Activated T-helper 2 cell treated with anti-CD3 and anti-CD28 coated beads, Interferon-gamma antibody, Interleukin-2, Interleukin-4, amounts not matched to agents 10 μg/mL and 5 μg/mL and 100 μg/mL, durations not matched to agents 14 hours and 24 hours and 36 hours (primary cell): ENCODE measurements at regions not wholly inside any gene's neighbourhood (a gene's known extent, or its start where the extent isn't known, plus 50 kb on each side); places are given as distances from the start of the nearest gene placed in this dataset.

Experiments used
- DNase-seq: peaks from one replicate; pipeline ENCODE4 v3.0.0; 2021; ENCODE audit warnings: low spot score
- H3K27ac Mint-ChIP-seq: one replicate; pipeline ENCODE4 v1.8.0; 2021; ENCODE audit warnings: mixed read lengths
- H3K27me3 Mint-ChIP-seq: one replicate; pipeline ENCODE4 v1.8.0; 2021; ENCODE audit warnings: low read depth, mixed read lengths
- H3K36me3 Mint-ChIP-seq: one replicate; pipeline ENCODE4 v1.8.0; 2021; ENCODE audit warnings: low read depth, mixed read lengths
- H3K4me1 Mint-ChIP-seq: one replicate; pipeline ENCODE4 v1.8.0; 2021; ENCODE audit warnings: low read depth, mixed read lengths
- H3K4me3 Mint-ChIP-seq: one replicate; pipeline ENCODE4 v1.8.0; 2021; ENCODE audit warnings: low read depth, mild to moderate bottlenecking, moderate library complexity, mixed read lengths
- H3K9me3 Mint-ChIP-seq: one replicate; pipeline ENCODE4 v1.8.0; 2021; ENCODE audit warnings: mixed read lengths
- intact Hi-C: fragments of 100-400 bp; cut with micrococcal nuclease; formaldehyde crosslinking; loops from one replicate; pipeline ENCODE4 v1.15.1; 2023

- Mint-ChIP-seq H3K4me1 (no peaks in the 10 kb centered on the region), H3K27me3 (no peaks in the 10 kb centered on the region), H3K4me3 (no peak overlapping the region), H3K36me3 (no peaks in the 10 kb centered on the region), H3K27ac (no peak overlapping the region), H3K9me3 (peaks cover 19% of the 10 kb centered on the region)
- no peak for DNase-seq
- intact Hi-C loops: no loop called here
Observed at GRCh38 chr11:80779905-80780605, 1339.2 kb upstream of the TENM4 start.

- Mint-ChIP-seq H3K36me3 (no peaks in the 10 kb centered on the region), H3K27ac (no peak overlapping the region), H3K4me1 (no peaks in the 10 kb centered on the region), H3K9me3 (peaks cover 12% of the 10 kb centered on the region), H3K27me3 (no peaks in the 10 kb centered on the region), H3K4me3 (no peak overlapping the region)
- no peak for DNase-seq
- intact Hi-C loops: no loop called here
Observed at GRCh38 chr11:80778941-80779340, 1338.1 kb upstream of the TENM4 start.

GRCh38 chr11:80778432-80778831, 1337.6 kb upstream of the TENM4 start:
- Mint-ChIP-seq H3K36me3 (no peaks in the 10 kb centered on the region), H3K27me3 (no peaks in the 10 kb centered on the region), H3K27ac (no peak overlapping the region), H3K4me3 (no peak overlapping the region), H3K4me1 (no peaks in the 10 kb centered on the region), H3K9me3 (peaks cover 6% of the 10 kb centered on the region)
- intact Hi-C loops: no loop called here
- DNase-seq: no peak

- Mint-ChIP-seq H3K9me3 (peaks cover 17% of the 10 kb centered on the region), H3K27ac (no peak overlapping the region)
Observed at GRCh38 chr11:80773919-80774318, 1333.1 kb upstream of the TENM4 start.

GRCh38 chr11:80771017-80771416, 1330.2 kb upstream of the TENM4 start:
- Mint-ChIP-seq H3K36me3 (no peaks in the 10 kb centered on the region), H3K4me1 (no peaks in the 10 kb centered on the region), H3K9me3 (peaks cover 17% of the 10 kb centered on the region), H3K27ac (no peak overlapping the region), H3K4me3 (no peak overlapping the region), H3K27me3 (no peaks in the 10 kb centered on the region)
- DNase-seq: no peak
- intact Hi-C loops: no loop called here

More at GRCh38 chr11:80773919-80774318, 1333.1 kb upstream of the TENM4 start:
- H3K4me1 Mint-ChIP-seq: no peaks in the 10 kb centered on the region
- H3K27me3 Mint-ChIP-seq: no peaks in the 10 kb centered on the region
- DNase-seq: no peak
- intact Hi-C loops: no loop called here
- no peaks in the 10 kb centered on the region for H3K36me3 Mint-ChIP-seq
- no peak overlapping the region for H3K4me3 Mint-ChIP-seq

DNA sequence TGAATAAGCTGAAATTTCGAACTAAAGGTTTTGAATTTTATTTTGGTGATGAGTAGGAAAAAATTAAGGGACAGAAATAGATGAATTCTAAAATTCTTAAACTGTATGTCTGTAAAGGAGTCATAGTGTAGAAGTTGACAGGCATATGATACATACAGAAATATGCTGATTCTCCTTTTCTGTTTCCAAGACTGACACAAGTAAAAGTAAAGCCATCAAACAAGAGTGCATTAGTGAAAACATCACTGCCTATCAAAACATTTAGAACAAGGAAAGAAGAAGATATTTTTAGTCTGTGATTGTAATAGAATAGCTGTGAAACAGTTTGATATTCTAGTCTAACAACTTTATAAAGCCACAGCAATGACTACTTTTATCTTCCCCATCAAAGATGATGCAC, 1318.0 kb upstream of the TENM4 start:
- Mint-ChIP-seq H3K4me1 (no peaks in the 10 kb centered on the region), H3K36me3 (no peaks in the 10 kb centered on the region), H3K9me3 (peaks cover 10% of the 10 kb centered on the region), H3K27ac (no peak overlapping the region), H3K27me3 (no peaks in the 10 kb centered on the region), H3K4me3 (no peak overlapping the region)
- intact Hi-C loops: no loop called here
- DNase-seq: no peak

DNA sequence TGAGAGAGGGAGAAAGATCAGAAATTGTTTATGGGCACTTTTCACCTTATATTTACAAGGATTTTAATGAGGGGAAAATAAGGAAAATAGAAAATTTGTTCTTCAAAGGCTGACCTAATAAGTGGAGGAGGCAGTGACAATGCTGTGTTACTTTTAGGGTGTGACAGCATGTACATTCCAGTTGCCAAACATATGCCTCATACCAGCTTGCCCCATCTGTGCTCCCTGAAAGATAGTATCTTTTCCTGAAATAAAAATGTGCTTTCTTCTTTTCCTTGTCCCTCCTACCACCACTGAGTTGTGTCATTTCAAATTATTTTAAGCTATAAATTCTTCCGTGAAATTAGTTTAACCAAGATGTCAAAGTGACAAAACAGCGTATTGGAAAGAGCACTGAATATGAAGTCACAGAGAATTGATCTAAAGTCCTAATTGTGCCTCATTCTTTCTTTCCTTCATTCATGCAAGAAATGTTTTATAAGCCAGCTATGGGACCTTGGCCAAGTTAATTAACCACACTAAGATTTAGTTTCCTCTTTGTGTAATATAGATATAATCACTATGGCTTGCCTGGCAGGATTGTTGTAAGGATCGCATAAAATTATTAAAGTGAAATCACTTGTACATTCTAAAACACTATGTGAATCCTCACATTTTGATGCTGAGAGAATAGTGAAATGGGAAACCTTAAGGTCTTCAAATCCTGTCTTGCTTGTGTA, 1307.5 kb upstream of the TENM4 start:
- peaks cover 12% of the 10 kb centered on the region for H3K9me3 Mint-ChIP-seq
- no peaks in the 10 kb centered on the region for H3K27me3 Mint-ChIP-seq
- intact Hi-C loops: no loop called here
- H3K27ac Mint-ChIP-seq: no peak overlapping the region
- H3K4me3 Mint-ChIP-seq: no peak overlapping the region
- no peaks in the 10 kb centered on the region for H3K4me1 Mint-ChIP-seq
- H3K36me3 Mint-ChIP-seq: no peaks in the 10 kb centered on the region
- DNase-seq: no peak

DNA sequence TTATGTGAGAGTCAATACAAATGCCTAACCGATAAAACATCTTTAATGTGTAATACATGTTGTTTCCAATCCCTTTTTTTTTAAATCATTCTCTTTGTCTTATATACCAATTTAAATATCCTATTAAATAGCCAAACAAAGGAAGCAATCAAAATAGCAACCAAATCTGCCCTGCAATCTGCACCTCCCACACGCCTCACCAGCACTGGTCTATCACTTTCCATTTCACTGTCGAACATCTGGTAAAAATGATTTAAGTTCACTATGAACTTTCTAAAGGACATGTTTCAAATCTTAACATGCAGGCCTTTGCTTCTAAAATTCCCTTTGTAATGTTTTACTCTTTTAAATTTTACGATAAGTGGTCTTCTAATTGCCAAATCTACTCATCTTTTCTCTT, 1305.5 kb upstream of the TENM4 start:
- DNase-seq: no peak
- Mint-ChIP-seq H3K9me3 (peaks cover 12% of the 10 kb centered on the region), H3K4me1 (no peaks in the 10 kb centered on the region), H3K27ac (no peak overlapping the region), H3K27me3 (no peaks in the 10 kb centered on the region), H3K4me3 (no peak overlapping the region), H3K36me3 (no peaks in the 10 kb centered on the region)
- intact Hi-C loops: no loop called here

- H3K4me1 Mint-ChIP-seq: no peaks in the 10 kb centered on the region
- no peaks in the 10 kb centered on the region for H3K36me3 Mint-ChIP-seq
- DNase-seq: no peak
- H3K4me3 Mint-ChIP-seq: no peak overlapping the region
- intact Hi-C loops: no loop called here
- no peak overlapping the region for H3K27ac Mint-ChIP-seq
- H3K27me3 Mint-ChIP-seq: no peaks in the 10 kb centered on the region
- peaks cover 12% of the 10 kb centered on the region for H3K9me3 Mint-ChIP-seq
Observed at GRCh38 chr11:80745416-80745815, 1304.6 kb upstream of the TENM4 start.

DNA sequence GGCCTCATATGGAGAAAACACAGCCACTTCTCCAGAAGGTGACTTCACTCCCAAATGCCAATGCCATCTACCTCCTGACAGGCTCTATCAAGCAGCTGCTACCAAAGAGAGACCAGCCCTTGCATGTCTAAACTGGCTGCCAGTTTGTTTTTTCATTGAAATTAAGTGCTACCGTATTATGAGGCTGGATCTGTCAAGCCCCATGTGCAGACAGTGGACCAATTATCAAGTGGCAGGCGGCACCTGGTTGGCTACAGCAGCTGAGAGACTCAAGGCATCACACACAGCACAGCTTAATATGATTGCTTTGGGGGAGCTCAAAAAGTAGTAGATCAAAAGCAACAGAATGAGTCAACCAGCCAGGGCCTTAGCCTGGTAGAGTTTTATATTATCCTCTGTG, 1293.0 kb upstream of the TENM4 start:
- H3K4me3 Mint-ChIP-seq: no peak overlapping the region
- intact Hi-C loops: no loop called here
- H3K27me3 Mint-ChIP-seq: no peaks in the 10 kb centered on the region
- no peaks in the 10 kb centered on the region for H3K36me3 Mint-ChIP-seq
- H3K9me3 Mint-ChIP-seq: peaks cover 17% of the 10 kb centered on the region
- no peak for DNase-seq
- no peaks in the 10 kb centered on the region for H3K4me1 Mint-ChIP-seq
- no peak overlapping the region for H3K27ac Mint-ChIP-seq

DNA sequence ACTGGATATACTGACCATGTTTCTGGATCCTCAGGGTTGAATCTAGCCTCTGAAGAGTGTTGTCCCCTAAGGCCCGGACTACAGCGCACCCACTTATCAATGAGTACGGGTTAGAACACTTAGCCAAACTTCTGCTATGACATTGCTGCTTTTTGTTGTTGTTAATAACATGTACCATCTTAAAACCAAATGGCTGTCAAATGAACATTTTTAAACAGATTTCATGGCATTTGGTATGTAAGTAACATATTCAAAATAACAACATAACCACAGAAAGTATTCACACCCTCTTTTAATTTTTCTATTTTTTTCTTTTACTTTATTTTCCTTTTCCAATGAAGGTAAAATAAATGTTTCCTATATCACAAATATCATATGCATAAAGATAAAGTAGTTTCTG, 1292.5 kb upstream of the TENM4 start:
- Mint-ChIP-seq H3K27me3 (no peaks in the 10 kb centered on the region), H3K4me3 (no peak overlapping the region), H3K9me3 (peaks cover 16% of the 10 kb centered on the region), H3K27ac (no peak overlapping the region), H3K36me3 (no peaks in the 10 kb centered on the region), H3K4me1 (no peaks in the 10 kb centered on the region)
- intact Hi-C loops: no loop called here
- DNase-seq: no peak

DNA sequence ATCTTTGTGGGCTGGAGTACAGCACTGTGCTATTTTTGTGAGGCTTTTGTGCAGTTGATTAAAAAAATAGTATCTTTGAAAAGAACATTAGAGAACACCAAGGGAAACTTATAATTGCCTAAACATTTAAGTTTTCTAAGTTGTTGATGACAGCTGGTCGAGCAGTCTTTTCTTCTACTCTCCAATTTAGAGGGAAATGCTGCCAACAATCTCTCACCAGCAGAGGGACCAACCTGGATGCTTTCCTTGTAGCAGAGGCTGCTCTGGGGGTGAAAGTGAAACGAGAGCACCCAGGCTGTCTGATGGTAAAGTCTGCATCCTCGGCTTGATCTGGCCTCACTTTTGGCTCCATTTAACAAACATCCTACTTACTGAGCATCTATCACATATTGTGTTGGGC, 1286.5 kb upstream of the TENM4 start:
- DNase-seq: no peak
- Mint-ChIP-seq H3K9me3 (no peaks in the 10 kb centered on the region), H3K36me3 (no peaks in the 10 kb centered on the region), H3K4me1 (no peaks in the 10 kb centered on the region), H3K27ac (no peak overlapping the region), H3K4me3 (no peak overlapping the region), H3K27me3 (no peaks in the 10 kb centered on the region)
- intact Hi-C loops: no loop called here

DNA sequence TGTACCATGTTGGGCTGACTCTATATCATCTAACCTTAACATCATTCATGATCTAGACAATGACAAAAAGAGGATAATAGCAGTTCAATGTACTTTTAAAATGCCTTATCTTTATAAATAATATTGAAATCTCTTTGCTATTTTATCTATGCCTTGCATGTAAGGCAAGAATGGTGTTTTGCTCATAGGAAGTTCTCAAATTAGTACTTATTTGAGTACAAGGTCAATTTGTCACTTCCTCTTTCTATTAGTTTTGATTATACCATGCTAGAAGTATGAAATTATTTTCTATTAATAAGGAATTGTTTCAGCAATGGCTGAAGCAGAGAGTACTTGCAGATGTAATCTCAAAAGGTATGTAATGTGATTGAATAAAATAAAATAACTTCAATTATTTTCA, 1285.4 kb upstream of the TENM4 start:
- no peak for DNase-seq
- no peak overlapping the region for H3K27ac Mint-ChIP-seq
- no peaks in the 10 kb centered on the region for H3K27me3 Mint-ChIP-seq
- no peaks in the 10 kb centered on the region for H3K36me3 Mint-ChIP-seq
- intact Hi-C loops: no loop called here
- H3K4me1 Mint-ChIP-seq: no peaks in the 10 kb centered on the region
- no peaks in the 10 kb centered on the region for H3K9me3 Mint-ChIP-seq
- H3K4me3 Mint-ChIP-seq: no peak overlapping the region
